LNCaP clone FGC (cell line): ENCODE measurements at regions not wholly inside any gene's neighbourhood (a gene's known extent, or its start where the extent isn't known, plus 50 kb on each side); places are given as distances from the start of the nearest gene placed in this dataset.
"Not testable (repeated sequence)": the region's sequence is repeated elsewhere in the genome, so short reads cannot be mapped to it uniquely, and the experiment has no call there.

Experiments
- DNase-seq: peaks from one replicate; pipeline ENCODE4 v3.0.0-alpha.2; 2011; ENCODE audit warnings: low read depth
- H3K4me3 ChIP-seq: 2 replicates; pipeline ENCODE4 v1.5.1; 2011; ENCODE audit warnings: mild to moderate bottlenecking, low read depth, low read length, control low read depth
- TF ChIP-seq, protein P1 (sequence below): IDR thresholded peaks from 2 replicates; pipeline ENCODE4 v1.5.1; 2012; ENCODE audit warnings: mild to moderate bottlenecking; ENCODE audit not compliant: control insufficient read depth, insufficient read depth; ENCODE audit errors: extremely low read depth

GRCh38 chr3:39718674-39719595 lies 90.5 kb upstream of the MYRIP start:
- TF ChIP-seq, protein P1, sequence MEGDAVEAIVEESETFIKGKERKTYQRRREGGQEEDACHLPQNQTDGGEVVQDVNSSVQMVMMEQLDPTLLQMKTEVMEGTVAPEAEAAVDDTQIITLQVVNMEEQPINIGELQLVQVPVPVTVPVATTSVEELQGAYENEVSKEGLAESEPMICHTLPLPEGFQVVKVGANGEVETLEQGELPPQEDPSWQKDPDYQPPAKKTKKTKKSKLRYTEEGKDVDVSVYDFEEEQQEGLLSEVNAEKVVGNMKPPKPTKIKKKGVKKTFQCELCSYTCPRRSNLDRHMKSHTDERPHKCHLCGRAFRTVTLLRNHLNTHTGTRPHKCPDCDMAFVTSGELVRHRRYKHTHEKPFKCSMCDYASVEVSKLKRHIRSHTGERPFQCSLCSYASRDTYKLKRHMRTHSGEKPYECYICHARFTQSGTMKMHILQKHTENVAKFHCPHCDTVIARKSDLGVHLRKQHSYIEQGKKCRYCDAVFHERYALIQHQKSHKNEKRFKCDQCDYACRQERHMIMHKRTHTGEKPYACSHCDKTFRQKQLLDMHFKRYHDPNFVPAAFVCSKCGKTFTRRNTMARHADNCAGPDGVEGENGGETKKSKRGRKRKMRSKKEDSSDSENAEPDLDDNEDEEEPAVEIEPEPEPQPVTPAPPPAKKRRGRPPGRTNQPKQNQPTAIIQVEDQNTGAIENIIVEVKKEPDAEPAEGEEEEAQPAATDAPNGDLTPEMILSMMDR, result no peak
- no peak for DNase-seq
- no peak overlapping the region for H3K4me3 ChIP-seq

- TF ChIP-seq, protein P1, result no peak
- H3K4me3 ChIP-seq, result no peak overlapping the region
- no peak for DNase-seq
Measured at GRCh38 chr3:39721076-39721475, 88.3 kb upstream of the MYRIP start.

- TF ChIP-seq, protein P1, result peak; percentile 61
- no peak for DNase-seq
Measured at GRCh38 chr3:39724233-39724846, 85.1 kb upstream of the MYRIP start.

GRCh38 chr3:39725321-39725720 lies 84.1 kb upstream of the MYRIP start:
- TF ChIP-seq, protein P1, result no peak
- no peak overlapping the region for H3K4me3 ChIP-seq

More at GRCh38 chr3:39724233-39724846, 85.1 kb upstream of the MYRIP start:
- no peak overlapping the region for H3K4me3 ChIP-seq

GRCh38 chr3:39727415-39727814 lies 82.0 kb upstream of the MYRIP start:
- H3K4me3 ChIP-seq, result no peak overlapping the region
- TF ChIP-seq, protein P1, result no peak
- no peak for DNase-seq

More at GRCh38 chr3:39725321-39725720, 84.1 kb upstream of the MYRIP start:
- DNase-seq, result no peak

GRCh38 chr3:39733804-39734203 lies 75.6 kb upstream of the MYRIP start:
- DNase-seq, result no peak
- H3K4me3 ChIP-seq, result no peak overlapping the region
- TF ChIP-seq, protein P1, result no peak

DNA sequence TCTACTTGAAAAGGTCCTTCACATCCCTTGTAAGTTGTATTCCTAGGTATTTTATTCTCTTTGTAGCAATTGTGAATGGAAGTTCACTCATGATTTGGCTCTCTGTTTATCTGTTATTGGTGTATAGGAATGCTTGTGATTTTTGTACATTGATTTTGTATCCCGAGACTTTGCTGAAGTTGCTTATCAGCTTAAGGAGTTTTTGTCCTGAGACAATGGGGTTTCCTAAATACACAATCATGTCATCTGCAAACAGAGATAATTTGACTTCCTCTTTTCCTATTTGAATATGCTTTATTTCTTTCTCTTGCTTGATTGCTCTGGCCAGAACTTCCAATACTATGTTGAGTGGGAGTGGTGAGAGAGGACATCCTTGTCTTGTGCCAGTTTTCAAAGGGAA lies 69.8 kb upstream of the MYRIP start:
- DNase-seq, result not testable (repeated sequence)

More for the DNA sequence above, 69.8 kb upstream of the MYRIP start:
- H3K4me3 ChIP-seq, result not testable (repeated sequence)
